ENCODE measurements at regions not wholly inside any gene's neighbourhood (a gene's known extent, or its start where the extent isn't known, plus 50 kb on each side); places are given as distances from the start of the nearest gene placed in this dataset.

GRCh38 chr7:401495-401894, 111.5 kb downstream of the FOXL3 start:
- intact Hi-C loops (cut with micrococcal nuclease): no loop called here
- no peak overlapping the region for H3K9ac ChIP-seq (ENCODE audit: insufficient read depth, low read length, poor library complexity, severe bottlenecking)
- no peaks in the 10 kb centered on the region for H3K36me3 ChIP-seq (replicated peaks in 1 of 2; ENCODE audit: control insufficient read depth in 1 of 2, insufficient read depth in 2 of 2, low read length in 2 of 2)
- H4K20me1 ChIP-seq (ENCODE audit: insufficient read depth, low read length): no peaks in the 10 kb centered on the region
- no peak overlapping the region for H3K4me3 ChIP-seq (replicated peaks in 1 of 3; ENCODE audit: low read depth in 2 of 3, low read length in 3 of 3)
- H3K27me3 ChIP-seq (ENCODE audit: control insufficient read depth in 2 of 2, insufficient read depth in 2 of 2, low read length in 2 of 2): no peaks in the 10 kb centered on the region
- H3K36me3 Mint-ChIP-seq: no peaks in the 10 kb centered on the region
- WGBS (ENCODE audit: insufficient coverage): 100% methylated on average over 7 of the region's 11 CpGs
- peaks cover 2 to 8% (median 5%) of the 10 kb centered on the region in 3 donors for H3K27me3 Mint-ChIP-seq (ENCODE audit: low read depth in 3 of 3)
- H3K79me2 ChIP-seq (ENCODE audit: insufficient read depth, low read length): no peaks in the 10 kb centered on the region
- H3K9me3 ChIP-seq (replicated peaks in 1 of 2; ENCODE audit: control insufficient read depth in 1 of 2, insufficient read depth in 1 of 2, low read length in 2 of 2): peaks cover 30 to 45% of the 10 kb centered on the region in 2 donors
- TF ChIP-seq, protein P1, sequence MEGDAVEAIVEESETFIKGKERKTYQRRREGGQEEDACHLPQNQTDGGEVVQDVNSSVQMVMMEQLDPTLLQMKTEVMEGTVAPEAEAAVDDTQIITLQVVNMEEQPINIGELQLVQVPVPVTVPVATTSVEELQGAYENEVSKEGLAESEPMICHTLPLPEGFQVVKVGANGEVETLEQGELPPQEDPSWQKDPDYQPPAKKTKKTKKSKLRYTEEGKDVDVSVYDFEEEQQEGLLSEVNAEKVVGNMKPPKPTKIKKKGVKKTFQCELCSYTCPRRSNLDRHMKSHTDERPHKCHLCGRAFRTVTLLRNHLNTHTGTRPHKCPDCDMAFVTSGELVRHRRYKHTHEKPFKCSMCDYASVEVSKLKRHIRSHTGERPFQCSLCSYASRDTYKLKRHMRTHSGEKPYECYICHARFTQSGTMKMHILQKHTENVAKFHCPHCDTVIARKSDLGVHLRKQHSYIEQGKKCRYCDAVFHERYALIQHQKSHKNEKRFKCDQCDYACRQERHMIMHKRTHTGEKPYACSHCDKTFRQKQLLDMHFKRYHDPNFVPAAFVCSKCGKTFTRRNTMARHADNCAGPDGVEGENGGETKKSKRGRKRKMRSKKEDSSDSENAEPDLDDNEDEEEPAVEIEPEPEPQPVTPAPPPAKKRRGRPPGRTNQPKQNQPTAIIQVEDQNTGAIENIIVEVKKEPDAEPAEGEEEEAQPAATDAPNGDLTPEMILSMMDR (IDR thresholded peaks at IDR 0.05): no peak
- no peaks in the 10 kb centered on the region for H3K4me1 ChIP-seq (ENCODE audit: control insufficient read depth in 1 of 2, insufficient read depth in 2 of 2, low read length in 2 of 2)
- no peak overlapping the region for H3K4me2 ChIP-seq (replicated peaks; ENCODE audit: extremely low read depth, low read length, poor library complexity, severe bottlenecking)
- H2AFZ ChIP-seq (ENCODE audit: insufficient read depth, low read depth, low read length, poor library complexity, severe bottlenecking): no peak overlapping the region
- no peak for DNase-seq
- no peaks in the 10 kb centered on the region for H3K4me1 Mint-ChIP-seq
- no peak overlapping the region for H3K4me3 Mint-ChIP-seq
- H3K27ac ChIP-seq (ENCODE audit: low read depth in 1 of 2, low read length in 2 of 2): no peak overlapping the region
- H3K9me3 Mint-ChIP-seq: peaks cover 25 to 49% (median 35%) of the 10 kb centered on the region in 7 donors
- no peak overlapping the region for H3K27ac Mint-ChIP-seq

DNA sequence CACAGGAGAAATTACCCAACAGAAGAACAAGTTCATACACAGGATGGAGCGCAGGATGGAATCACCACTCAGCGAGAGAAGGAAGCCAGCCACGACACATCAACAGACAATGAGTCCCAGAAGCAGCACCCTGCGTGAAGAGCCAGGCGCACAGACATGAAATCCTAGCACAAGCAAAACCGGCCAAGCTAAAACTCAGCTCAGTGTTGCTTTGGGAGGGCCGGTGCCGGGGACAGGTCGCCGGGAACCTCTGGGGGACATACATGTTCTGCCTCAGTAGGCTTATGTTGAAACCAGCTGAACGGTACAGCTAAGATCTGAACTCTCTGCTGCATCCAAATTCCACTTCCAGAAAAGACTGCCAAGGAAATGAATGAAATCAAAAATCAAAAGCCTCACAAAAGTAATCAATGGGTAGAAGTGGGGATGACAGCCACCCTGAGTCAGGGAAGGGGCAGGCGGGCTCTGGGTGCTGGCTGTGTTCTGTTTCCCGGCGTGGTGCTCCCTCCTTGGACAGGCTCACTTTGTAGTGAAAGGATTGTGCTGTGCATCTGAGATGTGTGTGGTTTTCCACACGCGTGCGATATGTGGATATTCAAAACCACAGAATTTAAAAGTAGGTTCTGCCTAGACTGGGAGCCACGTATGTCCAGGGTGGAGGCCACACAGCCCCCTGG, 114.7 kb downstream of the PDGFA start:
- no peaks in the 10 kb centered on the region for H3K4me1 Mint-ChIP-seq
- H3K4me2 ChIP-seq (replicated peaks; ENCODE audit: extremely low read depth, low read length, poor library complexity, severe bottlenecking): no peak overlapping the region
- no peak overlapping the region for H3K27ac Mint-ChIP-seq
- no peak for DNase-seq
- H3K36me3 ChIP-seq (replicated peaks in 1 of 2; ENCODE audit: control insufficient read depth in 1 of 2, insufficient read depth in 2 of 2, low read length in 2 of 2): no peaks in the 10 kb centered on the region
- H3K79me2 ChIP-seq (ENCODE audit: insufficient read depth, low read length): no peaks in the 10 kb centered on the region
- no peak overlapping the region for H3K4me3 Mint-ChIP-seq
- H3K27me3 Mint-ChIP-seq (ENCODE audit: low read depth in 3 of 3): peaks cover 2 to 4% (median 2%) of the 10 kb centered on the region in 3 donors
- 90% methylated on average over 14 of the region's 18 CpGs for WGBS (ENCODE audit: insufficient coverage)
- H3K4me1 ChIP-seq (ENCODE audit: control insufficient read depth in 1 of 2, insufficient read depth in 2 of 2, low read length in 2 of 2): no peaks in the 10 kb centered on the region
- H3K4me3 ChIP-seq (replicated peaks in 1 of 3; ENCODE audit: low read depth in 2 of 3, low read length in 3 of 3): no peak overlapping the region
- H3K36me3 Mint-ChIP-seq: no peaks in the 10 kb centered on the region
- no peak overlapping the region for H2AFZ ChIP-seq (ENCODE audit: insufficient read depth, low read depth, low read length, poor library complexity, severe bottlenecking)
- H3K9me3 ChIP-seq (replicated peaks in 1 of 2; ENCODE audit: control insufficient read depth in 1 of 2, insufficient read depth in 1 of 2, low read length in 2 of 2): peaks cover 6 to 23% of the 10 kb centered on the region in 2 donors
- TF ChIP-seq, protein P1 (IDR thresholded peaks at IDR 0.05): no peak
- H4K20me1 ChIP-seq (ENCODE audit: insufficient read depth, low read length): no peaks in the 10 kb centered on the region
- no peaks in the 10 kb centered on the region for H3K27me3 ChIP-seq (ENCODE audit: control insufficient read depth in 2 of 2, insufficient read depth in 2 of 2, low read length in 2 of 2)
- intact Hi-C loops (cut with micrococcal nuclease): no loop called here
- peaks cover 7 to 28% (median 15%) of the 10 kb centered on the region in 7 donors for H3K9me3 Mint-ChIP-seq
- H3K27ac ChIP-seq (ENCODE audit: low read depth in 1 of 2, low read length in 2 of 2): no peak overlapping the region
- H3K9ac ChIP-seq (ENCODE audit: insufficient read depth, low read length, poor library complexity, severe bottlenecking): no peak overlapping the region

Measured in CD14-positive monocyte (primary cell).